ENCODE measurements at regions not wholly inside any gene's neighbourhood (a gene's known extent, or its start where the extent isn't known, plus 50 kb on each side); places are given as distances from the start of the nearest gene placed in this dataset.

DNA sequence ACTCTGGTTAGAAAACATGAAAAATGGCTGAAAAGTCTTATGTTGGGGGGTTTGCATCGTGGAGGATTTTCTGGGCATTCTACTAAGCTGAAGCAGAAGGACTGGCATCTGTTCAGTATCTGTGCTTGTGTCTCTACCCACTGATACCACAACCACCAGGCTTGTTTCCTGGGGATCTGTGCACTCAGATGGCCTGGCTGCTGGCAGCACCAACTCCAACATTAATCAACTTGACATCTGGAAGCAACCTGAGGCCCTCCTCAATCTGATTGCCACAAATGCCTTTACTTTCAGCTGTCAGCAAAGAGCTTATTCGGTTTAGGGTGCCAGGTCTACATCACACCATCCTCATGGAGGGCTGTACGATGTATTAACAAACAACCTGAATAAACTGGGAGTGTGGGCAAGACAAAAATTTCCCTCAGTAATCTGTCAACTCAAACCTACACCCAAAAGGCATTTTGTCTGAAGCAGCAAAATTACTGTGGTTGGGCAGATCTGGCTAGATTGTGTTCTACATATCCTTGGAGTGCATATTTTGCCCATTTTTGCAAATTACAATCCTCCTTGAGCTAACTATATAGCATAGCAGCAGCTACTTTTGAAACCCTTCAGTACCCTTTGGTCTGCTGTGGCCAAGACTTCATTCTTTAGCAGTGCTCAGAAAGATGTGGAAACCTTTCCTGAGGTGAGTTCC, 74.6 kb downstream of the FOXD1 start:
- DNase-seq, result no peak

DNA sequence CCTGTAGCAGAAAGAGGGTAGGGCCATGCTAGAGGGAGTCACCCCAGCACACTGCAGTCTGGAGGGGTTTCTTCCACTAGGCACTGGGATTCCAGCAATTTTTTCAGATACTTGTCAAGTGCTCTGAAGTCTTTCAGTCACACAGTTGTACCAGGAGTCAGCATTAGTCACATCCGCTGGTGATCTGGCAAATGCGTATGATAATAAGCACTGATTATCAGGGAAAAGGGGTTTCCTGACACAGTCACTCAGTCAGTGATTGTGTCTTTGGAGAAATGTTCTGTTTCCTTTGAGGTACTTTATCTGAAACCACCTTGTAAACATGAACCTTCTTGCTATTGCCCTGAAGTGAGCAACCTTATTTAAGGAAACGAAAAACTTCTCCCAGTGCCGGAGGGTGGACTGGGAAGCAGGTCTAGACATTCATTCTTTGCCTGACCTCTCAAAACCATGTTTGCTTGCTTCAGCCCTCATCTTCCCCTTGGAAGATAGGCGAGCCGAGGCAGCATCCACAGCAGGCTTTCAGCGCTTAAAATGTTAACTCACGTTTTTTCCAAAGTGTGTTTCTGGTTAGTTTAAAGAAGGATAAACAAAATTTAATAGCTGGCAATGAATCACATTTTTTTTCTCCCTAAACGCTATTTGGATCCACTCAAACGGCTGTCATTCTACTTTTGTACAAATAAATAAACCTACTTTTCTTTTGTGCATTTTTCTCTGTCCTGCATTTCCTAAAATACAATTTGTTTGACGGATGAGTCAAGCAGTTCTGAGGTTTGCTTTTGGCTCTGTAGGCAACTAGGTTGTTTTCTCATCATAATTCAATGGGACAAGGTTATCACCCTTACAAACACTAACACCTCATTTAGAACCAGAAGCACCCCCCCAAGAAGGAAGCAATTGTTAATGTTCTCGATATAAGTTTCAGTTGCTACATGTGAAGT, 77.7 kb downstream of the FOXD1 start:
- DNase-seq, result peak; percentile 96

DNA sequence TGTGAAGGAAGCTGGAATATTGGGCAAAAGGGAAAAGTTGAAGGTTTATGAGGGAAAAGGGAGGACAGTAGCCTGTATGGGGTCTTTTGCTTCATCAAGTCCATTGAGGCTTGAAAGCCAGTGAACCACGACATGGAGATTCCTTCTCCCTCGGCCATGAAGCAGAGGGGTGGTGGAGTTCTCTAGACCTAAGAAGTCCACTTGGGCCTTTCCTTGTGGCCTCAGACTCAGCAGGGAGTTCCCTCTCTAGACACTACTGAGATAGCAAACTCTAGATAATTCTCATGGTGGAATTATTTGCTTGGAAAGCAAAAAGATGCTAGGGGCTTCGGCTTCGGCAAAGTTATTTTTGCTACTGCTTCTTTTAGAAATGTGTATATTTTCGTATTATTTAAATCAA, 78.5 kb downstream of the FOXD1 start:
- no peak for DNase-seq

DNA sequence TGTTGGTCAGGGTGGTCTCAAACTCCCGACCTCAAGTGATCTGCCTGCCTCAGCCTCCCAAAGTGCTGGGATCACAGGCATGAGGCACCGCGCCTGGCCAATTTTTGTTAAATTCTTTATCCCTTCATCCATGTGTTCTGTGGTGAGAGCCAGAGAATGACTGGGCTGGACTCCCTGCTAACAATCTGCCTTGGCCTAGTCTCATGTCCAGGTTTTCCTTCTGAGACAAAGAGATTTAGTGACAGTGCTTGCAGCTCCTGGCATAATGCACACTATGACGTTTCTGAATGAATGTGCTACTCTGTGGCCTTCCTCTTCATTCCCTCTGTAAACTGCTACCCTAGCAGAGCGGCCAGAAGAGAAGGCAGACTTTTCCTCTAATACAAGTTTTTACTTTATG, 79.3 kb downstream of the FOXD1 start:
- DNase-seq, result no peak

DNA sequence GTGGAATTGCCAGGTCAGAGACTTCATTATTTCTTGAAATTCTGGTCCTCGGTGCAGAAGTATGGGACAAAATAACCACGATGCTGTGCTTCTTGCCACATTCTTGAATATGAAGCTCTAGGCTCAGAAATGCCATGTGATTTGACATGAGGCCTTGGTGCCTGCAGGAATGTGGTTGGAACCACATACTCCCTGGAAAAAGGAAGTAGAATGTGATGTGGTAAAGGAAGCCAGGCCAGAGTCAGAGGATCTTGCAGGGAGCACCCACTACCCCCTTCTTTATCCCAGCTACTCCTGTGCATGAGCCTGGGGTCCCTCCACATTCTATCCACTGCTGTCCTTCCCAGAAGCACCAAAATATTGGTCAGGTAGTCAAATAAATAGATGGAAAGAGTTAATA, 80.9 kb downstream of the FOXD1 start:
- no peak for DNase-seq

DNA sequence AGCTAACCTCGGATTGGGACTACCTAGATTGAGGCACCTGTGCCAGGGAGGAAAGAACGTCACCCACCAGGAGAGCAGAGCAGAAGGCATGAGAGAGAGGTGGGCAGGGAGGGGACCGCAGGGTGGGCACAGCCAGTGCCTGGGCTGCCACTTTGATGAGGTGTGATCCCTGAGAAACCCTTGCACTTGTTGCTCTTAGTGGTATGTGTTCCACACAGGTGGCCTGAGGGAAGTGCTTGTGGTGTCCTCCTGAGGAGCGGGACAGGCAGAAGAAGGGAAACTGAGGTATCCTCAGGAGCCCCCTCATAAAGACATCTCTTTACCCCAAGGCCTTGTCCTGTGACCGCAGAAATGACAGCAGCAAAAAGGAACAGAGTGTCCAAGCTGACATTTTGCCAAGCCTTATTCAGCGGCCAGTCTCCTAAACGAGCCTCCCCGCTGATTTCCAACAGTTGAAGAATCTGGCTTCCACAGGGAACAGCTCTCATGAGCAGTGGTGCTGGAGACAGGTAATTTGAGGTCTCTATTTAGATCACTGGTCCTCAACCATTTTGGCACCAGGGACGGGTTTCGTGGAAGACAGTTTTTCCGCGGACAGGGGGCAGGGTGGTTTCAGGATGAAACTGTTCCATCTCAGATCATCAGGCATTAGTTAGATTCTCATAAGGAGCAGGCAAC, 82.4 kb downstream of the FOXD1 start:
- no peak for DNase-seq

DNA sequence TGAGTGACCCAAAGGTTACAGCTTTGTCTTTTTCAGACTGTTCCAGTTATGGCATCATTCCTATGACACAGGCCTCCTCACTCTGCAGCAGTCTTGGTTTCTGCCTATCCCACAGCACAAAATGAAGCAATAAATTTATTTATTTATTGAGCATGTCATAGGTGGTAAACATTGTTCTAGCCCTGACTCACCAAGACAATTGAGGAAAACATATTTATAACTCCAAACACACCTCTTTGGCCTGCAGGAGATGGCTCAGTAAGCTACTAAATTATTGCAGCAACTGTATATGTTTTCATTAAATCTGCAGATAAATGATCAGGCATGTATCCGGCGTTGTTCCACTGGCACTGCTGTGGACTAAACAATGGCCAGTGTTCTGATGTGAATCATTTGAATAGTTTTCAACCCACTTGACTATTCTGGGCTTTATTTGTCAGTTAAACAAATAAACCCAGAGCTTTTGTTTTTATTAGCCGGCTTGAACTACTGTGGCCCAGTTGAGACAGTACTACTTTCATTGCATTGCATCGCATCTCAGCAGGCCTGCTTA, 83.2 kb downstream of the FOXD1 start:
- no peak for DNase-seq

DNA sequence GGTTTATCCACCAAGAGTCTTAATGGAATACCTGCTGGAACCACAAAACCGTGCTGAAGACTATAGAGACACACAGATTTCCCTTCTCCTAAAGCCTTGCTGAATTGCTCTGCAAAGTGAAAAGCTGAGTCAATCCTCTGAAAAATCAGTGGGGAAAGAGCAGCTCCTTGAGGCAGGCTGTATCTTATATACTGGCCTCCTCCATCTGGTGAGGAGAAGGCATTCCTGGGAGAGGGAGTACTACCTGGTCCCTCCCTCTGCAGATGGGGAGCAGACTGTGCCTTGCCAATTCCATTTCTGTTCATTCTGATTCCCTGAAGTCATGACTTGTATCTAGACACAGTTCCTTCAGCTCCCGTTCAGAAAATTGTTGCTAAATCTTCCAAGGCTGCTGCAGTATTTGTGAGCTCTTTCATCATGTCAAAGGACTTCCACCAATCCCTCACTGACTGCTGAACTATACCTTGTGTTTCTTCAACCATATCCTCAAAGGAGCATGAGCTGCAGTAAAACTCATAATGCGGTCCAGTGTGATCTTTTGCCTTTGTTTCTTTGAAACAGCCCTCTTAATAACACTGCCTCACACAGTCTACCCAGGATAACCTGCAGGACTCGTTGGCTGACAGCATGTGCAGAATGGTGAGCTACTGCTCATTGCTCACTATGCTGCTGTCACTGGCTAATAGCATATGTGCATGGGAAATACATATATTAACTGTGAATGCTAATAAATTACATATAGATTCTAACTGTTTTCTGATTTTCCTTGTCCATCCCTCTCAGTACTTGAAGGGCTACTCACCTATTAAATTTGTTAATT, 84.5 kb downstream of the FOXD1 start:
- DNase-seq, result no peak

DNA sequence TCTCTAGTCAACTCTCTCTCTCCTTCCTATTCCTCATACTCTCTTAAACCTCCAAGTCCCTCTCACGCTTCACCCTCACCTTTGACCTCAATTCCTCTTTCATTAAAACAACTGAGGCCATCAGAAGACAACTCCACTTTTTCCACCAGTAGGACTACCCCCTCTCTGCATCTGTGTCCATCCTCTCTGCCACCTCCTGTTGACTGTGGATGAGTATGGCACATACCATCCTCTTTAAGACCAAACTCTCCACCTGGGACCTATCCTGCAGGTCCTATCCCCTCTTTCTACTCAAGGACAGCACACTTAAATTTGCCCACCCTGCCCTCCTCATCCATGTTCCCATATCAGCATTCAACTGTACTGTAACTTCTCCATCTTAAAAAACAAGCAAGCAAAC, 89.2 kb downstream of the FOXD1 start:
- DNase-seq, result no peak

DNA sequence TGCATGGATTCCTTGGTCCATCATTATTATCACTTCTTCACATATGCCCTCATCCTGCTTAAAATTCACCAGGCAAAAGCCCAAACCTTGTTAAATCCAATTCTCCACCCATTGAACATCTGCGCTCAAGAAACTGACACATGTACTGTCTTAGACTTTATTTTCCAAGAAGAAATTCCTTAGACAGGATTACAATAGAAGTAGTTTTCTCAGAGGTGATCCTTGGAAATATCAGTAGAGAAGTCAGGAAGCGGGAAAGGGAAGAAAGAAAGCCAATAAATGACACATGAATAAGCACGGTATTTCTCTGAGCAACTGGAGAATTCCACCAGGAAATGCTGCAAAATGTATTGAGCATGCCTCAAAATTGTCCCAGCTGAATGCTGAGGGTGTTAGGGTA, 90.2 kb downstream of the FOXD1 start:
- no peak for DNase-seq

DNA sequence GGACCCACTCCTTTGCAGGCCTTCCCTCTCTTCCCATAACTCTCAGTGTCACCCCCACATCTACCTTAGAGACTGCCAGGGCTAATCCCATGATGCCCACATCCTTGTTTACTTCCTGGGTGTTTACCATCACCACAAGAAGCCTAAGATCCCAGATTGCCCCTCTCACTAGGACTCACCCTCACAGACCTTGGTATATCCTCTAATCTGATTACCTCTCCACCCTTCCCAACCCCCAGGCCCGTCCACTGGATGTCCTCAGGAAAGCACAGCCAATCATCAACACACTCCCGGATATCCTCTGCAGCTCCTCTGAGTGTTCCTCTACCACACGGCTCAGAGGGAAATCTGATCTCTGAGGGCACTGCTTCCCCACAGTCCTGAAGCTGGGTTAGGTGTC, 91.0 kb downstream of the FOXD1 start:
- DNase-seq, result no peak

DNA sequence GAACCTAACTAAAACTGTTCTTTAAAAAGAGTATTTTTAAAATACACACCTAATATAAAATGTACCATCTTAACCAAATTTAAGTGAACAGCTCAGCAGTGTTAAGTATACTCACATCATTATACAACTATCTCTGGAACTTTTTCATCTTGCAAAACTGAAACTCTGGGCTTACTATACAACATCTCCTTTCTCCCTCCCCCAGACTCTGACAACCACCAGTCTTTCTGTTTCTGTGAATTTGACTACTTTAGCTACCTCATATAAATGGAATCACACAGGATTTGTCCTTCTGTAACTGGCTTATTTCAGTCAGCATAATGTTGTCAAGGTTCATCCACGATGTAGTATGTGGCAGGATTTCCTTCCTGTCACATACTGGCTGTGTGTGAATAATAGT, 93.5 kb downstream of the FOXD1 start:
- no peak for DNase-seq

DNA sequence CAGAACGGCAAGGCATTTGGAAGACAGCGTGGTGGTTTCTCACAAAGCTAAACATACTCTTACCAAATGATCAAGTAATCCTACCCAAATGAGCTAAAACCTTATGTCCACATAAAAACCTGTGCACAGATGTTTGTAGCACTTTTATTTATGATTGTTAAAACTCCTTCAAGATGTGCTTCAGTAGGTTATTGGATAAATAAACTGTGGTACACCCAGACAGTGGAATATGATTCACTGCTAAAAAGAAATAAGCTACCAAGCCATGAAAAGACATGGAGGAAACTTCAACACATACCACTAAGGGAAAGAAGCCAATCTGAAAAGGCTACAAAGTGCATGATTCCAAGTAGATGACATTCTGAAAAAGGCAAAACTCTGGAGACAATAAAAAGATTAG, 94.2 kb downstream of the FOXD1 start:
- no peak for DNase-seq

DNA sequence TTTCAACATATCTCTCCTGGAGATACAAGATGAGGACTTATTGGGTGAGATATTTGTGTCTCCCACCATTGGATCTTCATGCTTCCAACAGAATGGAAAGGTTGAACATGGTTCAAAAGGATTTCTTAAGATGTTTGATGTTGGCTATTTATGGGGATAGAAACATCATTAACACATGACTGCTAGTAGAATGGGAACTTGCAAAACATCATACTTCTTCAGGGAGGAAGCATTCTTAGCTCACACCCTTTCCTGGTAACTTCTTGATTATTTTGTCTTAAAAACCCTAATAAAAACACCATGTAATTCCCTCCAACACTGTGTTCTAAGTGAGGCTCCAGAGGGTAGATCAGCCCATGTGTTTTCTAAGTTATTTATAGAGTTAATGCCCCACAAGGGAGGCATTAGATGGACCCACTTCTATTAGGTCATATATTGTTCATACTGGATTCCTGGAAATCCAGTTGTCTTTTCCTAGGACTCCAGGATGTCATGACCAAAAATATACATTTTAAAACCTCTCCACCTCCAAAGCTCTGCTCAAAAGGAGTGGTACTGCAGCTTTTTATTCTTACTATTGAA, 95.8 kb downstream of the FOXD1 start:
- no peak for DNase-seq

DNA sequence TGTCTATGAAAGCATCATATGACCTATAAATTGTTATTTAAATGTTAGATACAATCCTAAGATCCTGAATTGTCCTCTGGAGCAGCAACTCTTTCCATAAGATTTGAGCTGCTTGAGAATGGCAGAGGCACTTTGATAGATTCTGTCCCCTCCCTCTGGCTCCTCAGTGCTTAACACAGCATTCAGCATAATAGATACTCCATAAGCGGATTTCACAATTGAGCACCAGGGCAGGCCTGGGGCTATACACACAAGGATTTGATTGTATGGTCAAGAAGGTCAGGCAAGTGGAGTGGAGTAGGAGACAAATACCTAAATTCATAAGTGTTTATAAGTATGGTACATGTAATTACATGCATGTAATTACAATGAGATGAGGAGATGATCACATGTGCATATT, 96.3 kb downstream of the FOXD1 start:
- no peak for DNase-seq

DNA sequence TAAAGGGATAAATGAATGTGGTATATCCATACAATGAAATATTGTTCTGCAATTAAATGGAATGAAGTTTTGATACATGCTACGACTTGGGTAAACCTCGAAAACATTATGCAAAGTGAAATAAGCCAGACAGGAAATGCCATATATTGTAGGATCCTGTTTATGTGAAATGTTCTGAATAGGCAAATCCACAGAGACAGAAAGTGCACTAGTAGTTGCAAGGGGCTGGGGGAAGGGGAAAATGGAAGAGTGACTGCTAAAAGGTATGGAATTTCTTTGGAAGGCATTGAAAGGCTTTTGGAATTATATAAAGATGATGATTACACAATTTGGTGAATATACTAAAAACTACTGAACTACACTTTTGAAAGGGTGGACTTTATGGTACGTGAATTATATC, 97.0 kb downstream of the FOXD1 start:
- no peak for DNase-seq

DNA sequence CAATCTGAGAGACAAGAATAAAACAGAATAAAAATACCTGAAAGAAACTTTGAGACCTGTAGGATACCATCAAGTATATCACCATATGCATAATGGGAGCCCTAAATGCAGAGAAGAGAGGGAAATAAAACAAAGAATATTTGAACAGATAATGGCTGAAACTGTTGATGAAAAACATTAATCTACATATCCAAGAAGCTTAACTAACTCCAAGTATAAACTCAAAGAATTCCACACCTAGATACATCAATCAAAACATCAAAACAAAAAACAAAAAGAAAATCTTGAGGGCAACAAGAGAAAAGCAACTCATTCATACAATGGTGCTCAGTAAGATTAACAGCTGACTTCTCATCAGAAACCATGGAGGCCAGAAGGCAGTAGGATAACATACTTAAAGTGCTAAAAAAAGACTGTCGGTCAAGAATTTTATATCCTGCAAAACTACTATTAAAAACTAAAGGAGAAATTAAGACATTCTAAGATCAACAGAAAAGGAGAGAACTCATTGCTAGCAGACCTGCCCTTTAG, 101.6 kb downstream of the FOXD1 start:
- DNase-seq, result no peak

DNA sequence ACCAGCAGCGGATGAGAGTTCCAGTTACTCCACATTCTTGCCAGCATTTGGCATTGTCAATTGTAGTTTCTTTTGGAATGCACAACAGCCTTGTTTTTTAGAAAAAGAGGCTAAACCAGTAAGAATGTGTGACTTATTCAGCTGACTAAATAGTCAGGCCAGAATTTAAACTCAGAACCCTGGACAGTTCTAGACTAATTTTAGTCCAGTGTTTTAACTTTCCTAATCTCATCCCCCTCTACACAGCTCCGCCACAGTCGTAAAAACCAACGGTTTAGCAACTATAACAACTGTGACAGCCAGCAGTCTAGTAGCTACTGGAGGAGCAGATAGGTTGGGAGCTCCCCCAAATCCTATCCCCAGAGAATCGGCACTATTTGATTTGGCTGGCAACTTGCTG, 103.7 kb downstream of the FOXD1 start:
- DNase-seq, result no peak

DNA sequence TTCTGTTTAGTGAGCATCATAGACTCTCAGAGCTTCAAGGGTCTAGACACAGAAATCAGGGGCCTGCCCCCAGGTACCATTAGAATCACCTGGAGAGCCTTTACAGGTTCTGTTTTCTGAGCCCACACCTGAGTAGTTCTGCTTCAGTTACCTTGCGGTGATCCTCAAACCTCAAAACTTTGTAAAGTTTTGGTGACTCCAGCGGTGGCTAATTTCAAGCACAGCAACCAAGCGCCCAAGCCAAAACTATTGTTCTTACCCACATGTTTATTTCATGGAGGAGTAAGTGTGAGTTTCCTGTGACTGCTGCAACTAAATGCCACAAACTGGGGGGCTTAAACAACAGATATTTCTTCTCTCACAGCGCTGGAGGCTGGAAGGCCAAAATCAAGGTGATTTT, 108.9 kb downstream of the FOXD1 start:
- no peak for DNase-seq

DNA sequence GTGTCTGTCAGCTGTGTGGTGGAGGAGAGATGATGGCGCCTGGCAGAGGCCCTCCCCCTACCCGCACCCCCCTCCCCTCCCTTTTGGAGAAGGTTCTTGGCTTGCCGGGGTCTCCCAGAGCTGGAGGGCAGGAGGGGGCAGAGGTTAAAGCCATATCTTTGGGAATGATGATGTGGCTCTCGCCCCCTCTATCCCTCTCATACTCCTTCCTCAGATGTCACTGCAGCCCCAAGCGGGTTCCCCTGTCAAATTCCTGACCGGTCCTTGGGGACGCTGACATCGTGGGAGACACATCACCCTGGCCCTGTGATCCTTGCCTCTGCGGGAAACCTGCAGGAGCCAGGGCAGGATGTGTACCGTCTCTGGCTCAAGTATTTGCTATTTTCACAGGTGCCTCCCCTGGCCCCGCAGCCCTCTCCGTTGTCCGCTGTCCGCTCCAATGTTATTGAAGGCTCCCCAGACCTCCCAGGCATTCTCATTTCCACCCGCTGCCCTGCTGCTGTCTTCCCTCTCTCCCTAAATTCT, 109.5 kb downstream of the FOXD1 start:
- no peak for DNase-seq

DNA sequence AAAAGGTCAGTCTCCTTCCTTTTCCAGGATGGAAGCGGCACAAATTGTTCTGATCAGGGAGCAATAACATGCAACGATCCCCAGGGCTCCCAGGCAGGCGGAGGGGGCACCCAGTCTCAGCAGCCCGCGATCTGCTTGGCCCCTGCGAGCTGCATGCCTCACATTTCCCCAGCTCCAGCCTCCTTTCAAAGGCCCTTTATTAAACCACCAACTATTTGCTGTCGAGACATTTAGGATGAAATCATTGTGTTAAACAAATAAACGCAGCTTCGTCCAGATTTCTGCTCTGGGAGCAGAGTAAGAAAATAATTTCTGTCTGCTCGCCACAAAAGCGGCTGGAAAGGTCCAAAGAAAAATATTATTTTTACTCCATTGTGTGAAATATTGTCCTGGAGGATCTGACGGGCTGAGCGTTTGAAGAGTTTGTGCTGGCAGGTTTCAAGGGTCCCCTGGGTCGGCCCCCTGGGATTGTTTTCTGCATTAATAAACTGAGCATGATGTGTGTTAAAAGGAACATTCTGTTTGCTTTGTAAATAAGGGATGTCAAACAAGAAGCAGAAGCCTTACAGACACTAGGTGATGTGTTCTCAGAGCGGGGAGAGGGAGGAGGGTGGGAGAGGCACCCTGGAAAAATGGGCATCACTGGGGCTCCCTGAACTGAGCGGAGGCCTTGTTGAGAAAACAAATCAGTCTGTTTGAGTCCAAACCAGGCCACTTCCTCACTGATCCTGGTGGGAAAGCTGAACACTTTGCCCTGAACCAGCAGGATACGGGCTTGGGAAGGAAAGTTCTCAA, 110.1 kb downstream of the FOXD1 start:
- DNase-seq, result no peak
